ENCODE measurements at regions not wholly inside any gene's neighbourhood (a gene's known extent, or its start where the extent isn't known, plus 50 kb on each side); places are given as distances from the start of the nearest gene placed in this dataset.

- no peak for DNase-seq (ENCODE audit: low spot score)
Measured at GRCh38 chr12:25714198-25714984, 161.3 kb upstream of the LMNTD1 start.

- DNase-seq (ENCODE audit: low spot score) = no peak
Measured at GRCh38 chr12:25715102-25715501, 162.0 kb upstream of the LMNTD1 start.

- peak; percentile 46 for DNase-seq (ENCODE audit: low spot score)
Measured at GRCh38 chr12:25716842-25717241, 163.8 kb upstream of the LMNTD1 start.

GRCh38 chr12:25717552-25717951, 164.5 kb upstream of the LMNTD1 start:
- no peak for DNase-seq (ENCODE audit: low spot score)

- DNase-seq (ENCODE audit: low spot score) = no peak
Measured at GRCh38 chr12:25718081-25718731, 165.1 kb upstream of the LMNTD1 start.

GRCh38 chr12:25719505-25719904, 166.4 kb upstream of the LMNTD1 start:
- DNase-seq (ENCODE audit: low spot score) = no peak

GRCh38 chr12:25723336-25723735, 170.3 kb upstream of the LMNTD1 start:
- DNase-seq (ENCODE audit: low spot score) = peak; percentile 60

GRCh38 chr12:25723921-25724491, 170.9 kb upstream of the LMNTD1 start:
- DNase-seq (ENCODE audit: low spot score) = peak; percentile 61

- DNase-seq (ENCODE audit: low spot score) = no peak
Measured at GRCh38 chr12:25725470-25725869, 172.4 kb upstream of the LMNTD1 start.

GRCh38 chr12:25725931-25726330, 172.8 kb upstream of the LMNTD1 start:
- no peak for DNase-seq (ENCODE audit: low spot score)

- no peak for DNase-seq (ENCODE audit: low spot score)
Measured at GRCh38 chr12:25728056-25728595, 175.0 kb upstream of the LMNTD1 start.

GRCh38 chr12:25730489-25731349, 177.6 kb upstream of the LMNTD1 start:
- DNase-seq (ENCODE audit: low spot score) = no peak

GRCh38 chr12:25733541-25733940, 180.5 kb upstream of the LMNTD1 start:
- DNase-seq (ENCODE audit: low spot score) = no peak

- no peak for DNase-seq (ENCODE audit: low spot score)
Measured at GRCh38 chr12:25734529-25735180, 181.6 kb upstream of the LMNTD1 start.

GRCh38 chr12:25740617-25741016, 187.5 kb upstream of the LMNTD1 start:
- no peak for DNase-seq (ENCODE audit: low spot score)

GRCh38 chr12:25741917-25742316, 188.8 kb upstream of the LMNTD1 start:
- DNase-seq (ENCODE audit: low spot score) = no peak

- no peak for DNase-seq (ENCODE audit: low spot score)
Measured at GRCh38 chr12:25743679-25744215, 190.7 kb upstream of the LMNTD1 start.

- no peak for DNase-seq (ENCODE audit: low spot score)
Measured at GRCh38 chr12:25744313-25744712, 191.2 kb upstream of the LMNTD1 start.

- DNase-seq (ENCODE audit: low spot score) = no peak
Measured at GRCh38 chr12:25745281-25745680, 192.2 kb upstream of the LMNTD1 start.

- DNase-seq (ENCODE audit: low spot score) = no peak
Measured at GRCh38 chr12:25746131-25746530, 193.0 kb upstream of the LMNTD1 start.

- no peak for DNase-seq (ENCODE audit: low spot score)
Measured at GRCh38 chr12:25752710-25753309, 199.7 kb upstream of the LMNTD1 start.

Data from kidney tubule cell (primary cell).